ENCODE measurements at regions not wholly inside any gene's neighbourhood (a gene's known extent, or its start where the extent isn't known, plus 50 kb on each side); places are given as distances from the start of the nearest gene placed in this dataset.

DNA sequence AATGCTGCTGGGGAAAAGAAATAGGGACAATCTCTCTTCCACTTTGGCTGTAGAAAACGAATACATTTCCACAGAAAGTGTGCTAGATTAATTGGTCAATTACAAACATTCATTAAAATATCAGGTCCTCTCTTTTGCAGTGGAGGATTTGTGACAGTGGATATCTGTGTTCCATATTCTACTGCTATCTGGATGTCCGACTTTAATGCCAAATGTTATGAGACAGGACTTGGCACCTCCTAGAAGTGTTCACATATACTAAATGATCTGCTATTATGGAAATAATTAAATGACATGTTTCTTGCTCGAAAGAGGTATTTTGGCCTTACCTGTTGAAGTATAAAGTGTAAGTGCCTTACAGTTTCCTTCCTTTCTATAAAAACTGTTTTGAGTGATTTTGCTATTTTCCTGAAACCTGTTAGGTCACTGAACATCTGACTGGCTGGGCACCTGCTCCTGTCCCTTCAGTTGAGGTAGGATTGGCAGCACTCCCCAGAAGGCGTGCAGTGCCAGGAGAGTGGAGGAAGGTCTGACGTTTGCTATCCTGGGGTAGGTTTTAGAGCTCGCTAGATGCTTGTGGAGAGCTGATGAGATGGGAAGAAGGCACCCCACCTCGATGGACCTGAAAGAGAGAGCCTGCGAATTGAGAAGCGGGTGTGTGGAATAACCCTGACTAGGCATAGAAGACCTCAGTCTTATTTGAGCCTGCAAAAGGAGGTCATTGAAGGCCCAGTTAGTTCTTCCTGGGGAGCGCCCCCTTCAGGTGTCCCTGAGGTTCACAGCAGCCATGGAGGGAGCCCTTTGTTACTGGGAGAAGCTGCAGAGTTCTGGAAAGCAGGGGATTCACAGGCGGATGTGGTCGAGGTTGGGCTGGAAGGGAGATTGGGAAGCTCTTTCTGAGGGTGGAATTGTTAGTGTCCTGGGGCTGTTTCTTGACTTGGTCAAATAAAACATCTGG, 159.4 kb upstream of the ZNF267 start:
- 48% methylated on average over 12 of the region's 12 CpGs for WGBS

DNA sequence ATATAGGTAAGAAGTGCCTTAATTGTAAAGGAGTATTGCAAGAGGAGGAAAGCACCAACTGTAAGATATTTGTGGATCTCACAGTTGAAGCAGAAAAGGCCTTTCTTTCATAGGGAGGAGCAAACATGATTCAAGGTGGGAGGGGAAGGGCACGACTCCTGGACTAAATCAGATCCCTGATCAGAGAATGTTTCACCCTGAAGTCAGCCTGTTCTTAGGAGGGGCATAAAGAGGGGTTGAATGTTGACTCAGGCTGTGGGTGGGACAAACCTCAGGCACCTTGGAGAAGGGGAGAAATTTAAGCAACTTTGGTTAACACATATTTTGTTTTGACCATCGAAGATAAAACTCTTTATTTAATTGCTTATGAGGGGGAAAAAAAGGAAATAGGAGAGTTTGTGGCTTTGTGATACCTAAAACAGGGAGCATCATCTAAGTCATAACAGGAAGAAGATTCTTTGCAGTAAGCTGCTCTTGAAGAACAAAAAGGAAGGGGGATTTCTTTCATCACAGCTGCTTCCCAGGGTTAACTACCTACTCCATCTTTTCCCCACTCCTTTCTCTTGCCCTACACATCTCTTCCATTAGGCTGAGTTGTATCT, 158.6 kb upstream of the ZNF267 start:
- no peak overlapping the region for H3K27ac ChIP-seq
- no peaks in the 10 kb centered on the region for H3K27me3 ChIP-seq (replicated peaks; ENCODE audit: insufficient read depth)
- intact Hi-C loops (cut with DNase I), result loop anchor here (10.0 kb wide), 2 partner anchors 160 to 760 kb away; partner anchors contain the start of genes SETD1A and ZNF267
- no peak for DNase-seq (ENCODE audit: low spot score)
- H3K4me1 ChIP-seq (replicated peaks), result no peaks in the 10 kb centered on the region
- no peaks in the 10 kb centered on the region for H3K9me3 ChIP-seq
- no peaks in the 10 kb centered on the region for H3K36me3 ChIP-seq
- WGBS, result 55% methylated on average over 2 of the region's 2 CpGs
- H3K4me3 ChIP-seq, result no peak overlapping the region
- TF ChIP-seq POLR2A (IDR thresholded peaks at IDR 0.05) (no peak), POLR2AphosphoS5 (IDR thresholded peaks at IDR 0.05) (no peak)
- TF ChIP-seq, protein P1, sequence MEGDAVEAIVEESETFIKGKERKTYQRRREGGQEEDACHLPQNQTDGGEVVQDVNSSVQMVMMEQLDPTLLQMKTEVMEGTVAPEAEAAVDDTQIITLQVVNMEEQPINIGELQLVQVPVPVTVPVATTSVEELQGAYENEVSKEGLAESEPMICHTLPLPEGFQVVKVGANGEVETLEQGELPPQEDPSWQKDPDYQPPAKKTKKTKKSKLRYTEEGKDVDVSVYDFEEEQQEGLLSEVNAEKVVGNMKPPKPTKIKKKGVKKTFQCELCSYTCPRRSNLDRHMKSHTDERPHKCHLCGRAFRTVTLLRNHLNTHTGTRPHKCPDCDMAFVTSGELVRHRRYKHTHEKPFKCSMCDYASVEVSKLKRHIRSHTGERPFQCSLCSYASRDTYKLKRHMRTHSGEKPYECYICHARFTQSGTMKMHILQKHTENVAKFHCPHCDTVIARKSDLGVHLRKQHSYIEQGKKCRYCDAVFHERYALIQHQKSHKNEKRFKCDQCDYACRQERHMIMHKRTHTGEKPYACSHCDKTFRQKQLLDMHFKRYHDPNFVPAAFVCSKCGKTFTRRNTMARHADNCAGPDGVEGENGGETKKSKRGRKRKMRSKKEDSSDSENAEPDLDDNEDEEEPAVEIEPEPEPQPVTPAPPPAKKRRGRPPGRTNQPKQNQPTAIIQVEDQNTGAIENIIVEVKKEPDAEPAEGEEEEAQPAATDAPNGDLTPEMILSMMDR (IDR thresholded peaks at IDR 0.05), result no peak

More for the DNA sequence above, 159.4 kb upstream of the ZNF267 start:
- peak overlapping the region; percentile 83 to 89 for H3K27ac ChIP-seq
- H3K9me3 ChIP-seq, result no peaks in the 10 kb centered on the region
- TF ChIP-seq, protein P1 (IDR thresholded peaks at IDR 0.05), result no peak
- no peak for TF ChIP-seq POLR2A (IDR thresholded peaks at IDR 0.05)
- TF ChIP-seq POLR2AphosphoS5 (IDR thresholded peaks at IDR 0.05), result no peak
- intact Hi-C loops (cut with DNase I), result loop anchor here (10.0 kb wide), 2 partner anchors 161 to 759 kb away; partner anchors contain the start of genes SETD1A and ZNF267
- H3K4me3 ChIP-seq, result peak overlapping the region; percentile 72 to 85
- no peak for DNase-seq (ENCODE audit: low spot score)
- H3K27me3 ChIP-seq (replicated peaks; ENCODE audit: insufficient read depth), result no peaks in the 10 kb centered on the region
- H3K4me1 ChIP-seq (replicated peaks), result no peaks in the 10 kb centered on the region
- no peaks in the 10 kb centered on the region for H3K36me3 ChIP-seq

DNA sequence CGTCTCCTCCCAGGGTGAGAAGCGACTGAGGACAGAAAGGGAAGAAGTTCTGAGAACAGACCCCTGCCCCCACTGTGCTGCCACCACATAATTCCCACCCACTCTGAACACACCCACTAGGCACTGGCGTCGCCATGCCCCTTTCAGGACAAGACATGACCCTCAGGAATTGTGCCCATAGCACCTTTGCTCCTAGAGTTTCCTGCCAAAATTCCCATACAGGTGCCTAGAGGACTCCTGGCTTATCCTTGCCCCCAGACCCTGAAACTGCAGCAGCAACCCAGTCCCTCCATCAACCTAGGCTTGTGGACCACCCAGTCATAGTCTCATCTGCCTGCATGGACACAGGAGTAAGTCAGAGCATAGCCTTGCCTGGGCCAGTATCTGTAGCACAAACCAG, 157.7 kb upstream of the ZNF267 start:
- H3K27ac ChIP-seq, result no peak overlapping the region
- H3K36me3 ChIP-seq, result no peaks in the 10 kb centered on the region
- no peak for TF ChIP-seq POLR2A (IDR thresholded peaks at IDR 0.05)
- TF ChIP-seq POLR2AphosphoS5 (IDR thresholded peaks at IDR 0.05), result no peak
- TF ChIP-seq, protein P1 (IDR thresholded peaks at IDR 0.05), result no peak
- H3K4me1 ChIP-seq (replicated peaks), result no peaks in the 10 kb centered on the region
- intact Hi-C loops (cut with DNase I), result loop anchor here (10.0 kb wide), 2 partner anchors 159 to 761 kb away; partner anchors contain the start of genes SETD1A and ZNF267
- no peaks in the 10 kb centered on the region for H3K27me3 ChIP-seq (replicated peaks; ENCODE audit: insufficient read depth)
- no peak overlapping the region for H3K4me3 ChIP-seq
- WGBS, result 92% methylated on average over 4 of the region's 4 CpGs
- DNase-seq (ENCODE audit: low spot score), result no peak
- H3K9me3 ChIP-seq, result no peaks in the 10 kb centered on the region

DNA sequence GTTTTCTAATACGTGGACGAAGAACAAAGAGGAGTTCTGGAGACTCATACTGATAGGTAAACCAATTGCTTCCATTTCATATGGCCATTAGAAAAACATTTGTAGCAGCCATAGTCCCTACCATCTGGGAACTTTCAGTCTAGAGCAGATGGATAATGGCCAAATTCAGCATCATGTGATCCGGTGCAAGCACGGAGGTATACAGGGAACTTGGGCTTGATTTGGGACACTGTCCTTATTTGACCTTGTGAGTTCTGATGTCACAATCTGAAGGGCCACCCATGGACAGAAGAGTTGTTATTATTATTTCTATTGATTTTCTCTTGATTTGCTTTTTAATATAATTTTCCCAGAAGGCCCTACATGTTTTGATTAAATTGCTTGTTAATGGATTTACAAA, 154.6 kb upstream of the ZNF267 start:
- Histone ChIP-seq H3K27me3 (replicated peaks; ENCODE audit: insufficient read depth) (no peaks in the 10 kb centered on the region), H3K4me1 (replicated peaks) (no peaks in the 10 kb centered on the region), H3K4me3 (no peak overlapping the region), H3K27ac (no peak overlapping the region), H3K9me3 (no peaks in the 10 kb centered on the region), H3K36me3 (no peaks in the 10 kb centered on the region)
- intact Hi-C loops (cut with DNase I), result loop anchor here (10.0 kb wide), 2 partner anchors 156 to 764 kb away; partner anchors contain the start of genes SETD1A and ZNF267
- no peak for DNase-seq (ENCODE audit: low spot score)
- TF ChIP-seq POLR2A (IDR thresholded peaks at IDR 0.05), result no peak
- no peak for TF ChIP-seq POLR2AphosphoS5 (IDR thresholded peaks at IDR 0.05)
- TF ChIP-seq, protein P1 (IDR thresholded peaks at IDR 0.05), result no peak
- WGBS, result 60% methylated on average over 4 of the region's 4 CpGs
